ENCODE measurements at regions not wholly inside any gene's neighbourhood (a gene's known extent, or its start where the extent isn't known, plus 50 kb on each side); places are given as distances from the start of the nearest gene placed in this dataset.
A peak's percentile ranks its signal among the peaks of the same experiment; 100 is the strongest.

DNA sequence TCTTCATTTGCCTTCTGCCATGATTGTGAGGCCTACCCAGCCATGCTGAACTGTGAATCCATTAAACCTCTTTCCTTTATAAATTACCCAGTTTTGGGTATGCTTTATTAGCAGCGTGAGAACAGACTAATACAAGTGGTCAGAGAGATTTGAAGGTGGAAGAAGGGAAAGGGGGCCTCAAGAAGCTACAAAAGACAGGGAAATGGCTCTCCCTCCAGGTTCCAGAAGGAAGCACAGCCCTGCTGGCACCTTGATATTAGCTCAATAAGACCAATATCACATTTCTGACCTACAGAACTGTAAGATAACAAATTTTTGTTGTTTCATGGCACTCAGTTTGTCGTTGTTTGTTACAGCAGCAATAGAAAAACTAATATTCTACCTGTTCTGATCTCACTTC, 536.5 kb upstream of the MARCKS start:
- no peak for TF ChIP-seq EP300 (IDR thresholded peaks at IDR 0.05)
- no peak for TF ChIP-seq POLR2A (IDR thresholded peaks at IDR 0.05)
- TF ChIP-seq POLR2AphosphoS5 (IDR thresholded peaks at IDR 0.05) = no peak
- TF ChIP-seq, protein P1, sequence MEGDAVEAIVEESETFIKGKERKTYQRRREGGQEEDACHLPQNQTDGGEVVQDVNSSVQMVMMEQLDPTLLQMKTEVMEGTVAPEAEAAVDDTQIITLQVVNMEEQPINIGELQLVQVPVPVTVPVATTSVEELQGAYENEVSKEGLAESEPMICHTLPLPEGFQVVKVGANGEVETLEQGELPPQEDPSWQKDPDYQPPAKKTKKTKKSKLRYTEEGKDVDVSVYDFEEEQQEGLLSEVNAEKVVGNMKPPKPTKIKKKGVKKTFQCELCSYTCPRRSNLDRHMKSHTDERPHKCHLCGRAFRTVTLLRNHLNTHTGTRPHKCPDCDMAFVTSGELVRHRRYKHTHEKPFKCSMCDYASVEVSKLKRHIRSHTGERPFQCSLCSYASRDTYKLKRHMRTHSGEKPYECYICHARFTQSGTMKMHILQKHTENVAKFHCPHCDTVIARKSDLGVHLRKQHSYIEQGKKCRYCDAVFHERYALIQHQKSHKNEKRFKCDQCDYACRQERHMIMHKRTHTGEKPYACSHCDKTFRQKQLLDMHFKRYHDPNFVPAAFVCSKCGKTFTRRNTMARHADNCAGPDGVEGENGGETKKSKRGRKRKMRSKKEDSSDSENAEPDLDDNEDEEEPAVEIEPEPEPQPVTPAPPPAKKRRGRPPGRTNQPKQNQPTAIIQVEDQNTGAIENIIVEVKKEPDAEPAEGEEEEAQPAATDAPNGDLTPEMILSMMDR (IDR thresholded peaks at IDR 0.05) = no peak
- WGBS, 2 donors = 87 to 98% methylated on average over 2 of the region's 2 CpGs
- ATAC-seq (ENCODE audit: low FRiP score in 2 of 2) = no peak
- H3K27me3 ChIP-seq = no peaks in the 10 kb centered on the region
- H3K4me3 ChIP-seq = no peak overlapping the region
- no peaks in the 10 kb centered on the region for H3K36me3 ChIP-seq
- DNase-seq = no peak
- H3K4me1 ChIP-seq = no peaks in the 10 kb centered on the region
- H3K9me3 ChIP-seq = no peaks in the 10 kb centered on the region
- H3K27ac ChIP-seq = no peak overlapping the region

DNA sequence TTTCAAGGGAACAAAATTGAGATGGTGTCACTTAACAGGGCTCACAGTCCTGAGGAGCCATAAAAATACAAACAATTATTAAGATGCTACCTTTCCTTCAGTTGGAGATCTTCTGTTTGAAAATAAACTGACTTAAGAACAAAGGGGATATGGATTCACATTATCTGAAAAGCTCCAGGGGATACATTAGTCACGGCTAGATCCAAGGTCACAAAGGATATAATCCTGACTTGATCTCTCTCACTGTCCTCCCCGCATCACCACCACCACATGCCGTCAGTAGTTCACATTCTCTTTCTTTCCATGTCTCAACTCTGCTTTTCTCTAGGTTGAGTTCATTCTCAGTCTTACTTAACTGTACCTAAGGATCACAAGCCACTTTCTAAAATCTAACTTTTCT, 530.4 kb upstream of the MARCKS start:
- DNase-seq = no peak
- ATAC-seq (ENCODE audit: low FRiP score in 2 of 2) = no peak
- H3K36me3 ChIP-seq = no peaks in the 10 kb centered on the region
- H3K9me3 ChIP-seq = no peaks in the 10 kb centered on the region
- H3K27me3 ChIP-seq = no peaks in the 10 kb centered on the region
- TF ChIP-seq POLR2A (IDR thresholded peaks at IDR 0.05) (no peak), EP300 (IDR thresholded peaks at IDR 0.05) (no peak), POLR2AphosphoS5 (IDR thresholded peaks at IDR 0.05) (no peak)
- TF ChIP-seq, protein P1 (IDR thresholded peaks at IDR 0.05) = no peak
- WGBS, 2 donors = 90 to 93% methylated on average over 3 of the region's 3 CpGs
- H3K27ac ChIP-seq = no peak overlapping the region
- no peaks in the 10 kb centered on the region for H3K4me1 ChIP-seq
- no peak overlapping the region for H3K4me3 ChIP-seq

DNA sequence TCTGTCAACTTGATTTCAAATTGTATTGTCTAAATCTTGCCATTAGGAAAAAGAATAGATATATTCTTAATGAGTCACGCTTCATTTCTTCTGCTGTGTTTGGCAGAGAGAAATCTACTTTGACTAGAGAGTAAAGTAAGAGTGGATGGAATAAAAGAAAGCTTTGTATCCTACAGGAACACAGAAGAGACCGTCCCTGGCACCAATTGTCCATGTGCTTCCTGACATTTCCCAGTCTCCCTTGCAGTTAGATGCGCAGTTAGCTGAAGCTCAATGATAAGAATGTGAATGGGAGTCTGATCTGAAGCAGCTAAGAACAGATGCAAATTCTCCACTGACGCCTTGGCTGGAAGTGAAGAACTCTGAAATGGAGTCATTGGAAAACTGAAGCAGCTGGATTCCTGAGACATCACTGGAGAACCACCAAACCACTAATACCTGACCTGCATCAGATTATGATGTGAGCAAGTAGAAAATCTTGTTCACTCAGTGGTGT, 528.2 kb upstream of the MARCKS start:
- ATAC-seq (ENCODE audit: low FRiP score in 2 of 2) (peak in 1 of 2 donors; percentile 40), DNase-seq (no peak)
- TF ChIP-seq POLR2A (IDR thresholded peaks at IDR 0.05) = no peak
- TF ChIP-seq POLR2AphosphoS5 (IDR thresholded peaks at IDR 0.05) = peak in 1 of 2 donors; percentile 23

DNA sequence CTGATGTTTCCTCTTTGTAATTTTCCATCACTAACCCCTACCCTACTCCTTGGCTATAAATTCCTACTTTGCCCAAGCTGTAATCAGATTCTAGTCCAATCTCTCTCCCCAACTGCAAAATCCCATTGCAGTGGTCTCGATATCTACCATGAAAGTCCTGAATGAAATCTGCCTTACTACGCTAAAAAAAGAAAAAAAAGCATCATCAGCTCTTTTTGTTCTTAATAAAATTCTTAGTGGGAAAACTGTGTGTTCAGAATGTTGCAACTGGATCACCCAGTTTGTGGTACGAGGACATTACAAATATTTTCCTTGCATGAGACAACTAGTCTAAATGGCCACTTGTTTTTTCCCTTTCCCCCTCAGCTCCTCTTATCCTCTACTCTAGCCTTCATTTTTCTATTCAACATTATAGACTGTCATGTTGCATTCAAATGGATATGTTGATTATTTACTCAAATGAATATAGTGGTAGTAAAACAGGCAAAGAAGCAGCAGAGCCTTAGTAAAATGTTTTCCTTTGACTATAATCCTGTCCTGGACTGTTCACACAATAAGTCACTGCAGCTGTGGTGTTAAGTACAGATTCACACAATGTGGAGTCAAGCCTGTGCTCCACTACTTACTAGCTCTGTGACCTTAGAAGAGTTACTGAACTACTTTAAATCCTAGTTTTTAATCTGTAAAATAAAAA, 527.1 kb upstream of the MARCKS start:
- no peaks in the 10 kb centered on the region for H3K4me1 ChIP-seq
- 88 to 89% methylated on average over 3 of the region's 3 CpGs for WGBS, 2 donors
- H3K27ac ChIP-seq = no peak overlapping the region
- TF ChIP-seq, protein P1 (IDR thresholded peaks at IDR 0.05) = no peak
- TF ChIP-seq POLR2AphosphoS5 (IDR thresholded peaks at IDR 0.05) (no peak), POLR2A (IDR thresholded peaks at IDR 0.05) (no peak), EP300 (IDR thresholded peaks at IDR 0.05) (no peak)
- no peaks in the 10 kb centered on the region for H3K36me3 ChIP-seq
- no peak overlapping the region for H3K4me3 ChIP-seq
- no peak for DNase-seq
- no peak for ATAC-seq (ENCODE audit: low FRiP score in 2 of 2)
- no peaks in the 10 kb centered on the region for H3K9me3 ChIP-seq
- H3K27me3 ChIP-seq = no peaks in the 10 kb centered on the region

More for the DNA sequence above, 528.2 kb upstream of the MARCKS start:
- Histone ChIP-seq H3K9me3 (no peaks in the 10 kb centered on the region), H3K36me3 (no peaks in the 10 kb centered on the region), H3K27me3 (no peaks in the 10 kb centered on the region), H3K4me3 (no peak overlapping the region), H3K4me1 (no peaks in the 10 kb centered on the region), H3K27ac (no peak overlapping the region)
- 79 to 83% methylated on average over 4 of the region's 4 CpGs for WGBS, 2 donors

DNA sequence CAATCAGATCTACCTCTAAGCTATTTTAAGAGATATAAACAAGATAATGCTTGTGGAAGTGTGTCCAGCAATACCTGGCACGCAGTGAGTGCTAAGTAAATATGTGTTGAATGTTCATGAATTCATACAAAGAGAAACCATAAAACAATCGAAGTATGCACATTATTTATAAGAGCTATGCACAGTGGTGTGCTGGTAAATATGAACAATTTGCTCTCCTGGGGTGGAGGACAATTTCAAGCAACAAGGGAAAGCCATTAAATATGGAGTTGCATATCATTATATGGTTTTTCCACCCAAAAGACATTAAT, 526.6 kb upstream of the MARCKS start:
- H3K4me3 ChIP-seq = no peak overlapping the region
- H3K4me1 ChIP-seq = no peaks in the 10 kb centered on the region
- ATAC-seq (ENCODE audit: low FRiP score in 2 of 2) (no peak), DNase-seq (no peak)
- H3K27me3 ChIP-seq = no peaks in the 10 kb centered on the region
- no peak overlapping the region for H3K27ac ChIP-seq
- WGBS, 2 donors = 50 to 60% methylated on average over 2 of the region's 2 CpGs
- no peaks in the 10 kb centered on the region for H3K36me3 ChIP-seq
- H3K9me3 ChIP-seq = no peaks in the 10 kb centered on the region
- TF ChIP-seq POLR2A (IDR thresholded peaks at IDR 0.05) = no peak
- TF ChIP-seq EP300 (IDR thresholded peaks at IDR 0.05) = no peak
- TF ChIP-seq, protein P1 (IDR thresholded peaks at IDR 0.05) = no peak
- no peak for TF ChIP-seq POLR2AphosphoS5 (IDR thresholded peaks at IDR 0.05)
